Transverse colon (tissue), 4 donors: ENCODE measurements at regions not wholly inside any gene's neighbourhood (a gene's known extent, or its start where the extent isn't known, plus 50 kb on each side); places are given as distances from the start of the nearest gene placed in this dataset.

Experiments
- EP300 ChIP-seq: sonication (generic); formaldehyde crosslinking; IDR thresholded peaks from one replicate; pipeline ENCODE4 v1.6.1; 2017; ENCODE audit warnings: antibody characterized with exemption, low read depth
- POLR2A ChIP-seq: fragments of 450-650 bp; IDR thresholded peaks from one replicate; pipeline ENCODE4 v1.6.1; 2016; ENCODE audit warnings: antibody characterized with exemption, mild to moderate bottlenecking, moderate library complexity
- POLR2AphosphoS5 ChIP-seq, 3 donors: sonication (generic); formaldehyde crosslinking; IDR thresholded peaks; one replicate each; pipeline ENCODE4 v1.6.1; 2016; ENCODE audit warnings: antibody characterized with exemption in 3 of 3
- TF ChIP-seq, protein P1 (sequence below), 5 experiments: fragments of 200-600 bp in 3 of 5; fragments of 450-650 bp in 2 of 5; sonication (generic) in 3 of 5; IDR thresholded peaks; 1 replicate in 2 of 5; 2 replicates in 3 of 5; pipeline ENCODE4 v1.5.1; 2016 to 2017; ENCODE audit warnings: antibody characterized with exemption in 5 of 5, inconsistent platforms in 3 of 5, mild to moderate bottlenecking in 2 of 5, moderate library complexity in 1 of 5

DNA sequence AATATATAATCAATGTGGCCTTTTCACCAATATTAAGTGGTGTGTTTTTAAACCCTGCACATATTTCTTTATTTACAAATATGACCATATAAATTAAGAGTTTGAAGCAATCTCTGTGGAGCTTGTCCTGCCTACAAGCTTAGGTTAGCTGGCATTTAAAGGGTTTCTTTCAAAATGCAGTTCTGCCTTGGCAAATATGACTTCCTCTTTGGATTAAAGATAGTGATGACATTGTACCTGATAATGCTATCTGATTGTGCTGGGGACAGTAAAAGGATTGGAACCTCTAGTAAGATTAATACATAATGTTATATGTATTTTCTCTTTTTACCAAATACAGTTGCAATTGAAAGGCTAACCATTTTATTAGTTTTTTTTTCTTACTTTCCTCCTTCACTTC is 249.1 kb downstream of the OTOL1 start:
- TF ChIP-seq, protein P1, sequence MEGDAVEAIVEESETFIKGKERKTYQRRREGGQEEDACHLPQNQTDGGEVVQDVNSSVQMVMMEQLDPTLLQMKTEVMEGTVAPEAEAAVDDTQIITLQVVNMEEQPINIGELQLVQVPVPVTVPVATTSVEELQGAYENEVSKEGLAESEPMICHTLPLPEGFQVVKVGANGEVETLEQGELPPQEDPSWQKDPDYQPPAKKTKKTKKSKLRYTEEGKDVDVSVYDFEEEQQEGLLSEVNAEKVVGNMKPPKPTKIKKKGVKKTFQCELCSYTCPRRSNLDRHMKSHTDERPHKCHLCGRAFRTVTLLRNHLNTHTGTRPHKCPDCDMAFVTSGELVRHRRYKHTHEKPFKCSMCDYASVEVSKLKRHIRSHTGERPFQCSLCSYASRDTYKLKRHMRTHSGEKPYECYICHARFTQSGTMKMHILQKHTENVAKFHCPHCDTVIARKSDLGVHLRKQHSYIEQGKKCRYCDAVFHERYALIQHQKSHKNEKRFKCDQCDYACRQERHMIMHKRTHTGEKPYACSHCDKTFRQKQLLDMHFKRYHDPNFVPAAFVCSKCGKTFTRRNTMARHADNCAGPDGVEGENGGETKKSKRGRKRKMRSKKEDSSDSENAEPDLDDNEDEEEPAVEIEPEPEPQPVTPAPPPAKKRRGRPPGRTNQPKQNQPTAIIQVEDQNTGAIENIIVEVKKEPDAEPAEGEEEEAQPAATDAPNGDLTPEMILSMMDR (IDR thresholded peaks at IDR 0.05), result no peak
- no peak for TF ChIP-seq POLR2A
- no peak for TF ChIP-seq POLR2AphosphoS5 (IDR thresholded peaks at IDR 0.05)
- no peak for TF ChIP-seq EP300
